Panc1 (cell line): ENCODE measurements at regions not wholly inside any gene's neighbourhood (a gene's known extent, or its start where the extent isn't known, plus 50 kb on each side); places are given as distances from the start of the nearest gene placed in this dataset.

Experiments used
- ATAC-seq: fragments of 200-7000 bp; cut with Tn5 transposase; 2 replicates; pipeline ENCODE4 v1.9.1; 2020; ENCODE audit warnings: mild to moderate bottlenecking, moderate library complexity
- BruUV-seq: library from RNA; stranded (reverse); fragments of 400-500 nt; replicated peaks from 2 replicates; lab custom pipeline; 2021; lab: Mats Ljungman, UMichigan
- CTCF ChIA-PET: fragments of 300-600 bp; sonication (Branson Sonifier 250); formaldehyde crosslinking; loops from one replicate; lab custom pipeline; 2022; ENCODE audit warnings: antibody characterized with exemption; lab: Charles Lee
- POLR2A ChIA-PET: fragments of 300-600 bp; sonication (Branson Sonifier 250); formaldehyde crosslinking; loops from one replicate; lab custom pipeline; 2022; ENCODE audit warnings: antibody characterized with exemption; lab: Charles Lee
- DNase-seq: peaks from one replicate; pipeline ENCODE4 v3.0.0-alpha.2; 2010; ENCODE audit warnings: low read depth, low spot score
- H3K27ac ChIP-seq: 2 replicates; pipeline ENCODE4 v1.5.1; 2011; ENCODE audit warnings: mild to moderate bottlenecking, low read length, inconsistent platforms
- H3K27me3 ChIP-seq: fragments of 200-500 bp; sonication (Bioruptor generic); 2 replicates; pipeline ENCODE4 v1.6.0; 2014; ENCODE audit warnings: low read length, inconsistent platforms; ENCODE audit not compliant: control insufficient read depth, insufficient read depth
- H3K36me3 ChIP-seq: fragments of 200-500 bp; sonication (Bioruptor generic); 2 replicates; pipeline ENCODE4 v1.5.1; 2014; ENCODE audit warnings: inconsistent platforms, mild to moderate bottlenecking, low read length, moderate library complexity; ENCODE audit not compliant: control insufficient read depth, insufficient read depth
- H3K4me1 ChIP-seq: 2 replicates; pipeline ENCODE4 v1.5.1; 2011; ENCODE audit warnings: inconsistent platforms, mild to moderate bottlenecking, low read length, moderate library complexity; ENCODE audit not compliant: control insufficient read depth, insufficient read depth
- H3K4me3 ChIP-seq, 2 experiments: 2 replicates each; pipeline ENCODE4 v1.5.1; 2011 to 2012; ENCODE audit warnings: low read depth in 2 of 2, low read length in 2 of 2, mild to moderate bottlenecking in 2 of 2, inconsistent platforms in 1 of 2, moderate library complexity in 1 of 2
- H3K9me3 ChIP-seq: fragments of 200-500 bp; sonication (Bioruptor generic); 2 replicates; pipeline ENCODE4 v1.5.1; 2014; ENCODE audit warnings: low read depth, mild to moderate bottlenecking, inconsistent platforms, low read length, moderate library complexity; ENCODE audit not compliant: control insufficient read depth, insufficient read depth
- CTCF ChIP-seq: fragments of 450-650 bp; IDR thresholded peaks from 2 replicates; pipeline ENCODE4 v1.5.1; 2017; ENCODE audit warnings: mild to moderate bottlenecking
- POLR2AphosphoS5 ChIP-seq: IDR thresholded peaks from 2 replicates; pipeline ENCODE4 v1.6.1; 2012; ENCODE audit warnings: mild to moderate bottlenecking, low read depth, low read length, moderate library complexity
- REST ChIP-seq, 2 experiments: IDR thresholded peaks; 2 replicates each; pipeline ENCODE4 v1.6.1; 2011 to 2012; ENCODE audit warnings: low read depth in 2 of 2, control low read depth in 1 of 2, low read length in 1 of 2, mild to moderate bottlenecking in 1 of 2, moderate library complexity in 1 of 2; ENCODE audit not compliant: insufficient read depth in 1 of 2
- SIN3A ChIP-seq: IDR thresholded peaks from 2 replicates; pipeline ENCODE4 v1.6.1; 2012; ENCODE audit warnings: low read depth, mild to moderate bottlenecking, low read length, moderate library complexity, borderline replicate concordance; ENCODE audit not compliant: insufficient read depth
- TCF7L2 ChIP-seq: IDR thresholded peaks from 2 replicates; pipeline ENCODE4 v1.6.1; 2011; ENCODE audit warnings: mild to moderate bottlenecking, low read depth, low read length, inconsistent platforms
- in situ Hi-C: cut with HindIII; loops from 2 replicates; pipeline ENCODE4 v1.10.0; 2016; ENCODE audit warnings: low sequenced_read_pairs, low pct_unique_long_range_greater_than_20kb
- intact Hi-C: fragments of 100-400 bp; cut with micrococcal nuclease; formaldehyde crosslinking; loops from one replicate; pipeline ENCODE4 v1.10.0; 2022; ENCODE audit not compliant: unreplicated experiment

- ChIA-PET POLR2A (no interaction called here), CTCF (no interaction called here)
- ATAC-seq (no peak), DNase-seq (no peak)
- no peaks in the 10 kb centered on the region for H3K9me3 ChIP-seq
- no peak overlapping the region for H3K4me3 ChIP-seq
- no TSS peak for BruUV-seq
- H3K27me3 ChIP-seq = peaks cover 2% of the 10 kb centered on the region; the same call in 1 of the 2 replicates
- intact Hi-C loops (no loop called here), in situ Hi-C loops (no loop called here)
- H3K36me3 ChIP-seq = no peaks in the 10 kb centered on the region
- no peaks in the 10 kb centered on the region for H3K4me1 ChIP-seq
- no peak overlapping the region for H3K27ac ChIP-seq
- TF ChIP-seq SIN3A = no peak
These were observed 432.0 kb upstream of the SMIM21 start for GRCh38 chr18:75859533-75859932.

GRCh38 chr18:75858754-75859153 lies 431.3 kb upstream of the SMIM21 start:
- ChIA-PET POLR2A (no interaction called here), CTCF (interaction anchor here (0.7 kb wide), 1 partner anchor 410 kb away, joined by 4 read pairs; no protein-coding TSS in a partner anchor)
- Histone ChIP-seq H3K36me3 (no peaks in the 10 kb centered on the region), H3K27me3 (peaks cover 2% of the 10 kb centered on the region; the same call in 1 of the 2 replicates), H3K27ac (no peak overlapping the region), H3K4me1 (no peaks in the 10 kb centered on the region), H3K4me3 (no peak overlapping the region), H3K9me3 (no peaks in the 10 kb centered on the region)
- ATAC-seq (no peak), DNase-seq (no peak)
- TF ChIP-seq REST (IDR thresholded peaks at IDR 0.05; ENCODE audit: insufficient read depth in 1 of 2, low read depth in 2 of 2, low read length in 1 of 2) (no peak), TCF7L2 (no peak), CTCF (no peak), SIN3A (no peak), POLR2AphosphoS5 (no peak)
- BruUV-seq = no TSS peak
- intact Hi-C loops (no loop called here), in situ Hi-C loops (no loop called here)

GRCh38 chr18:75857558-75857957 lies 430.1 kb upstream of the SMIM21 start:
- no peak overlapping the region for H3K27ac ChIP-seq
- no peak for DNase-seq
- POLR2A ChIA-PET = no interaction called here
- intact Hi-C loops = no loop called here
- H3K4me1 ChIP-seq = no peaks in the 10 kb centered on the region
- no peaks in the 10 kb centered on the region for H3K9me3 ChIP-seq
- TF ChIP-seq SIN3A (no peak), TCF7L2 (no peak), POLR2AphosphoS5 (no peak), REST (IDR thresholded peaks at IDR 0.05; ENCODE audit: insufficient read depth in 1 of 2, low read depth in 2 of 2, low read length in 1 of 2) (no peak), CTCF (no peak)
- H3K4me3 ChIP-seq = no peak overlapping the region
- no peaks in the 10 kb centered on the region for H3K27me3 ChIP-seq
- no peaks in the 10 kb centered on the region for H3K36me3 ChIP-seq
- no peak for ATAC-seq
- no TSS peak for BruUV-seq
- CTCF ChIA-PET = no interaction called here
- in situ Hi-C loops = no loop called here
